ENCODE measurements at regions not wholly inside any gene's neighbourhood (a gene's known extent, or its start where the extent isn't known, plus 50 kb on each side); places are given as distances from the start of the nearest gene placed in this dataset.

DNA sequence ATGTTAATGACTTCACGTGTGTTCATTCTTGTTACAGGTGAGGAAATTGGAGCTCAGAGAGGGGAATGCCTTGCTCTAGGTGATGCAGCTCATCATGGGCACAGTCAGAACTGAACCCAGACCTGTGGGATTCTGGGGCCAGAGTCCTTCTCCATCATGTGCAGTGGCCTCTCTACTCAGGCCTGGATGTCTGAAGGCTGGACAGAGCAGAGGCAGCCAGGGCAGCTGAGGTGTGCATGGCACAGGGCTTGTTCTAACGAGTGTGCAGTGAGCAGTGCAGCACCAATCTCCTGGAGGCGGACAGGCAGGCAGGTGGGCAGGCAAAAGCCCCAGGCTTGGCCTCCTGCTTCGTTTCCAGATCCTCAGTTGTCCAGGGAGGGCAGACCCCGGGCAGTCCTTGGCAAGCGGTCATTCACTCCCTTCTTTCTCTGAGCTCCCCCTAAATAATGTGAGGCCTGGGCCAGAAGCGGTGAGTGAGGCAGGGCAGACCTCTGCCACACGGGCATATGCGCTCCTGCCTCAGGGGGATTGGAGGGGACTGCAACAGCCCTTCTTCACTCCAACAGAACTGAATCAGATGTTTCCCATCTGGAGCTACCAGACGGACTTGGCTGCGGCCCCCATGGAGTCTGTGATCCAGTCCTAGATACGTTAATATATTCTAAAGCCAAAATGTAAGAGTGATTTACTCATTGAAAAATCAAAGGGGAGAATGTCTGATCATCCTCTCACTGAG is 68.7 kb upstream of the FSTL4 start:
- ChIA-PET POLR2A (ENCODE audit: unreplicated experiment) (no interaction called here), CTCF (no interaction called here)
- no TSS peak for BruUV-seq (replicated peaks)

DNA sequence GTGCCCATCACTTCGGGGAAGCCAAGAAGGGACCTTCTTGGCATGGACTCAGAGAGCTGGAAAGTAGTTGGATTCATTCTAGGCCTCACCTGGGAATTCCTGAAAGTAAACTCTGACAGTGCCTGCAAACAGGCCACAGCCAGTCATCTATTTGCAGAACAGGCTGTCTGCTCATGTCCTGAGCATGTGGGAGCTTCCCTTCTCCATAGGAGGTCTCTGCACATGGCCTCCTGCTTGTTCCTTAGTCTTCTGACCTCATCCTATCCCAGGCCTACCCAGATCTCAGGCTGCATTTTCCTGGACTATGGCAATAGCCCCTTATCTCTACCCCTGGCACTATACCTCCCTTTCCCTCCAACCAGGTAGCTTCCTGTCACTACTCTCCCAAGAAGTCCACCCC is 67.2 kb upstream of the FSTL4 start:
- ChIA-PET POLR2A (ENCODE audit: unreplicated experiment) (no interaction called here), CTCF (no interaction called here)
- no peak overlapping the region for H3K27ac ChIP-seq (ENCODE audit: low read length)
- H3F3A ChIP-seq (ENCODE audit: low read length, unreplicated experiment) = no peaks in the 10 kb centered on the region
- no peak for DNase-seq
- H3K9ac ChIP-seq (ENCODE audit: low read length) = no peak overlapping the region
- intact Hi-C loops (cut with micrococcal nuclease) = no loop called here
- H3K9me3 ChIP-seq (ENCODE audit: low read length) = no peaks in the 10 kb centered on the region
- no peak overlapping the region for H3K4me2 ChIP-seq (ENCODE audit: low read length)
- H3K4me3 ChIP-seq (ENCODE audit: low read length) = no peak overlapping the region
- no peaks in the 10 kb centered on the region for H4K20me1 ChIP-seq (ENCODE audit: low read length)
- no peak overlapping the region for H2AFZ ChIP-seq (ENCODE audit: low read length)
- H3K79me2 ChIP-seq (ENCODE audit: low read length) = no peaks in the 10 kb centered on the region
- no peaks in the 10 kb centered on the region for H3K9me2 ChIP-seq (replicated peaks; ENCODE audit: low read length)
- H3K4me1 ChIP-seq (ENCODE audit: insufficient read depth, low read length) = 0 out of 2 replicates have a peak, but pooled peaks cover 4% of the 10 kb centered on the region
- no TSS peak for BruUV-seq (replicated peaks)
- no peaks in the 10 kb centered on the region for H3K27me3 ChIP-seq (ENCODE audit: low read length)
- no peak for ATAC-seq
- TF ChIP-seq EZH2phosphoT487 (IDR thresholded peaks at IDR 0.05; ENCODE audit: borderline replicate concordance, low read length) = no peak
- TF ChIP-seq, protein P1, sequence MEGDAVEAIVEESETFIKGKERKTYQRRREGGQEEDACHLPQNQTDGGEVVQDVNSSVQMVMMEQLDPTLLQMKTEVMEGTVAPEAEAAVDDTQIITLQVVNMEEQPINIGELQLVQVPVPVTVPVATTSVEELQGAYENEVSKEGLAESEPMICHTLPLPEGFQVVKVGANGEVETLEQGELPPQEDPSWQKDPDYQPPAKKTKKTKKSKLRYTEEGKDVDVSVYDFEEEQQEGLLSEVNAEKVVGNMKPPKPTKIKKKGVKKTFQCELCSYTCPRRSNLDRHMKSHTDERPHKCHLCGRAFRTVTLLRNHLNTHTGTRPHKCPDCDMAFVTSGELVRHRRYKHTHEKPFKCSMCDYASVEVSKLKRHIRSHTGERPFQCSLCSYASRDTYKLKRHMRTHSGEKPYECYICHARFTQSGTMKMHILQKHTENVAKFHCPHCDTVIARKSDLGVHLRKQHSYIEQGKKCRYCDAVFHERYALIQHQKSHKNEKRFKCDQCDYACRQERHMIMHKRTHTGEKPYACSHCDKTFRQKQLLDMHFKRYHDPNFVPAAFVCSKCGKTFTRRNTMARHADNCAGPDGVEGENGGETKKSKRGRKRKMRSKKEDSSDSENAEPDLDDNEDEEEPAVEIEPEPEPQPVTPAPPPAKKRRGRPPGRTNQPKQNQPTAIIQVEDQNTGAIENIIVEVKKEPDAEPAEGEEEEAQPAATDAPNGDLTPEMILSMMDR (conservative IDR thresholded peaks at IDR 0.05; ENCODE audit: low read depth, low read length) = no peak
- no peak for TF ChIP-seq EZH2 (IDR thresholded peaks at IDR 0.05; ENCODE audit: low read length, unreplicated experiment)
- no peaks in the 10 kb centered on the region for H3K36me3 ChIP-seq (ENCODE audit: low read depth, low read length)

More for the DNA sequence above, 68.7 kb upstream of the FSTL4 start:
- H3K36me3 ChIP-seq (ENCODE audit: low read depth, low read length) = no peaks in the 10 kb centered on the region
- H3K4me2 ChIP-seq (ENCODE audit: low read length) = no peak overlapping the region
- H4K20me1 ChIP-seq (ENCODE audit: low read length) = no peaks in the 10 kb centered on the region
- H3F3A ChIP-seq (ENCODE audit: low read length, unreplicated experiment) = no peaks in the 10 kb centered on the region
- no peak overlapping the region for H3K9ac ChIP-seq (ENCODE audit: low read length)
- intact Hi-C loops (cut with micrococcal nuclease) = no loop called here
- TF ChIP-seq, protein P1 (conservative IDR thresholded peaks at IDR 0.05; ENCODE audit: low read depth, low read length) = no peak
- TF ChIP-seq EZH2phosphoT487 (IDR thresholded peaks at IDR 0.05; ENCODE audit: borderline replicate concordance, low read length) = no peak
- TF ChIP-seq EZH2 (IDR thresholded peaks at IDR 0.05; ENCODE audit: low read length, unreplicated experiment) = no peak
- no peaks in the 10 kb centered on the region for H3K9me2 ChIP-seq (replicated peaks; ENCODE audit: low read length)
- DNase-seq (no peak), ATAC-seq (no peak)
- H3K27me3 ChIP-seq (ENCODE audit: low read length) = no peaks in the 10 kb centered on the region
- H3K9me3 ChIP-seq (ENCODE audit: low read length) = no peaks in the 10 kb centered on the region
- peaks cover 13% of the 10 kb centered on the region for H3K4me1 ChIP-seq (ENCODE audit: insufficient read depth, low read length)
- no peaks in the 10 kb centered on the region for H3K79me2 ChIP-seq (ENCODE audit: low read length)
- no peak overlapping the region for H3K27ac ChIP-seq (ENCODE audit: low read length)
- no peak overlapping the region for H2AFZ ChIP-seq (ENCODE audit: low read length)
- no peak overlapping the region for H3K4me3 ChIP-seq (ENCODE audit: low read length)

DNA sequence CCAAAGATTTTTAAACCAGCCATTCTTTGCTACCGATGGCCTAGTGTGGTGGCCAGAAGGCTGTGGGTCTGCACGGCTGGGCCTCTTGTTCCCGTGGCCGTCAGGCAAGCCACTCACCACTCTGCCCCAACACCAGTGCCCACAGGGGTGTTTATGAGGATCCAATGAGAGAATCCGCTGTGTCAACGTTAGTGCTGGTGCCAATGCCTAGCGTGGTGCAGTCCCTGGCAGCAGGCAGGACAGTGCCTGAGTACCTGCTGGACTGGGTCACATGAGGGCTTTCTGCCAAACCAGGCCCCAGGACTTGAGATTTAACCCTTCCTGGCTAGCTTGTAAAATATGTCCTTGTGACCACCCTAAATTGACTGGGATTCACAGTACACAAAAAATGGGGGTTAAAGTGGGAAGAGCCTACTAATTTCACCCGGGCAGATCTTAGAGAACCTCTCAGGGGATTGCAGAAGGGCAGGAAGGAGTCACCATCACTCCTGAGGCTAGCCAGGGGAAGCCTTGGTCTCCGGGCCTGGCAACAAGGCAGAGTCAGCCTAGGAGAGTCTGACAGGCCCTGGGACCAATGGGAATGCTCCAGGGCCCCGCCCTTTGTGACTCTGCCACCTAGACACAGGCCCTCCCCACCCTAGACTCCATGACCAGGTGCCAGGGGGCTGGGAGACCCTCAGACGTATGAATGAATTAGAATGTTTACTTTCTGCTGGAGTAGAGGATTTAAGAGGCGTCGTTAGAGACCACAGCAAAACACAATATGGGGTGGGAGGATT is 63.2 kb upstream of the FSTL4 start:
- Histone ChIP-seq H3K79me2 (ENCODE audit: low read length) (no peaks in the 10 kb centered on the region), H3K9ac (ENCODE audit: low read length) (no peak overlapping the region), H3K36me3 (ENCODE audit: low read depth, low read length) (no peaks in the 10 kb centered on the region), H3K4me3 (ENCODE audit: low read length) (no peak overlapping the region), H3K4me1 (ENCODE audit: insufficient read depth, low read length) (no peaks in the 10 kb centered on the region), H3K27ac (ENCODE audit: low read length) (no peak overlapping the region), H2AFZ (ENCODE audit: low read length) (no peak overlapping the region), H3K4me2 (ENCODE audit: low read length) (no peak overlapping the region), H3K9me3 (ENCODE audit: low read length) (no peaks in the 10 kb centered on the region), H3K9me2 (replicated peaks; ENCODE audit: low read length) (no peaks in the 10 kb centered on the region), H3K27me3 (ENCODE audit: low read length) (no peaks in the 10 kb centered on the region), H4K20me1 (ENCODE audit: low read length) (no peaks in the 10 kb centered on the region), H3F3A (ENCODE audit: low read length, unreplicated experiment) (no peaks in the 10 kb centered on the region)
- intact Hi-C loops (cut with micrococcal nuclease) = no loop called here
- TF ChIP-seq EZH2phosphoT487 (IDR thresholded peaks at IDR 0.05; ENCODE audit: borderline replicate concordance, low read length) = no peak
- TF ChIP-seq, protein P1 (conservative IDR thresholded peaks at IDR 0.05; ENCODE audit: low read depth, low read length) = no peak
- no peak for TF ChIP-seq EZH2 (IDR thresholded peaks at IDR 0.05; ENCODE audit: low read length, unreplicated experiment)
- ChIA-PET CTCF (no interaction called here), POLR2A (ENCODE audit: unreplicated experiment) (no interaction called here)
- DNase-seq (no peak), ATAC-seq (no peak)
- no TSS peak for BruUV-seq (replicated peaks)

Measured in PC-3 (cell line).